ENCODE measurements at regions not wholly inside any gene's neighbourhood (a gene's known extent, or its start where the extent isn't known, plus 50 kb on each side); places are given as distances from the start of the nearest gene placed in this dataset.
"Not testable (repeated sequence)": the region's sequence is repeated elsewhere in the genome, so short reads cannot be mapped to it uniquely, and the experiment has no call there.

DNA sequence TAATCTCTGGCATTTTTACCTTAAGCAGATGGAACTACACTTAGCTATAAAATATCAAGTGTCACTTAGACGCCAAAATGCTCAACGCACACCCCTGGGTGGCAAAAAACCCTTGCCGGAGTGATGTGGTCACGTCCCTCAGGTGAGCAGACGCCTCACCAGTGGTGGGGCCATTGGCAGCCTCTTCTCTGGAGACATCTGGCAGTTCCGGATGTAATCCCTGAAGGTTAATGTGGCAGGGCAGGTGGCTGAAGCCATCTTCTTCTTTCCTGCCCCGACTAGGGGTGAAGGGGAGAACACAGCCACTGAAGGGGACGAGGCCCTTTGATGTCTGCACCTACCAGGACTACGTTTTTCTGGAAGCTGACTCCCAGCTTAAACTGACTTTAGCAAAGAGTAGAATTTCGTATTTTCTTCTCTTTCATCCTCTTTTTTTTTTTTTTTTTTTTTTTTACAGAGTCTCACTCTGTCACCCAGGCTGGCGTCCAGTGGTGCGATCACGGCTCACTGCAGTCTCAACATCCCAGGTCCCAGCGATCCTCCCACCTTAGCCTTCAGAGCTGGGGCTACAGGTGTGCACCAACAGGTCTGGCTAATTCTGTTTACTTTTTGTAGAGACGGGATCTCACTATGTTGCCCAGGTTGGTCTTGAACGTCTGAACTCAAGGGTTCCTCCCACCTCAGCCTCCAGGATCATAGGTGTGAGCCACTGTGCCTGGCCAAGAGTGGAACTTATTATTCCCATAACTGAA is 152.1 kb downstream of the TTLL2 start:
- no peak overlapping the region for H3K4me3 ChIP-seq (ENCODE audit: low read depth, low read length)
- no peak for DNase-seq (ENCODE audit: low read depth, low spot score)
- POLR2A ChIA-PET = no interaction called here
- CTCF ChIA-PET = no interaction called here
- TF ChIP-seq, protein P1, sequence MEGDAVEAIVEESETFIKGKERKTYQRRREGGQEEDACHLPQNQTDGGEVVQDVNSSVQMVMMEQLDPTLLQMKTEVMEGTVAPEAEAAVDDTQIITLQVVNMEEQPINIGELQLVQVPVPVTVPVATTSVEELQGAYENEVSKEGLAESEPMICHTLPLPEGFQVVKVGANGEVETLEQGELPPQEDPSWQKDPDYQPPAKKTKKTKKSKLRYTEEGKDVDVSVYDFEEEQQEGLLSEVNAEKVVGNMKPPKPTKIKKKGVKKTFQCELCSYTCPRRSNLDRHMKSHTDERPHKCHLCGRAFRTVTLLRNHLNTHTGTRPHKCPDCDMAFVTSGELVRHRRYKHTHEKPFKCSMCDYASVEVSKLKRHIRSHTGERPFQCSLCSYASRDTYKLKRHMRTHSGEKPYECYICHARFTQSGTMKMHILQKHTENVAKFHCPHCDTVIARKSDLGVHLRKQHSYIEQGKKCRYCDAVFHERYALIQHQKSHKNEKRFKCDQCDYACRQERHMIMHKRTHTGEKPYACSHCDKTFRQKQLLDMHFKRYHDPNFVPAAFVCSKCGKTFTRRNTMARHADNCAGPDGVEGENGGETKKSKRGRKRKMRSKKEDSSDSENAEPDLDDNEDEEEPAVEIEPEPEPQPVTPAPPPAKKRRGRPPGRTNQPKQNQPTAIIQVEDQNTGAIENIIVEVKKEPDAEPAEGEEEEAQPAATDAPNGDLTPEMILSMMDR (IDR thresholded peaks at IDR 0.05; ENCODE audit: insufficient read depth, low read length, missing control alignments) = no peak

DNA sequence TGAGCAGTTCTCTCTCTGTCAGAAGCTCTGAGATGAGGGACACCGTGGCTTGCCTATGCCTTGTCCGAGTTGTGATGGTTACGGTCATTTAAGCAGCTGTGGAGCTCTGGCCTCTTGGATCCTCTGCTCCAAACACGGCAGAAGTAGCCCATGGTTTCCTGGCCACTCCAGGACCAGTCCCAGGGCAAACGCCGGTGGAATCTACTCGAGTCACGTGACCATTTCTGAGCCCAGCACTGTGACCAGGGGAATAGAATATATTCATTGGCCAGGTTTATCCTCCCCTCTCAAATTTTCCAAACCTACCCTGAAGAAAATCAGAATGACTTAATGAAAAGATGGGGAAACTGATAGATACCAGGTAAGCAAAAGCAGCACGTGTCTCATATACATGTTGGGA is 152.8 kb downstream of the TTLL2 start:
- H3K4me3 ChIP-seq (ENCODE audit: low read depth, low read length) = no peak overlapping the region
- TF ChIP-seq, protein P1 (IDR thresholded peaks at IDR 0.05; ENCODE audit: insufficient read depth, low read length, missing control alignments) = no peak
- ChIA-PET POLR2A (no interaction called here), CTCF (no interaction called here)
- no peak for DNase-seq (ENCODE audit: low read depth, low spot score)

DNA sequence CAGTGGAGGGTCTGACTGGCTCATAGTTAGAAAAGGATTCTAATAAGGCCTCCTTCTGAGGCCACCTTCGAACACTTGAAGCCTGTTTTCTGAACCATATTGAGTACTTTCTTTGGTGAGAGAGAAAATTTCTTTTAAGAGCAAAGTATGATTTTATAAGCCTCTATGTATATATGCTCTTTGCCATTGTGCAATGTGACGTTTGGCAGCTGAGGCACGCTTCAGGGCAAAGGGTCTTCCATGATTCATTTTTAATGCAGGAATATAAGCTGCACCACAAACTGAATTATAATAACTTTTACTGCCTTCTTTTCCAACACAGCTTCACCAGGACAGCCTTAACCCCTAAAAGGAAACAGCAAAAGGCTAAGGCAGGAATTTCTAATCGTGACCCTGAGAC is 154.4 kb downstream of the TTLL2 start:
- no peak for DNase-seq (ENCODE audit: low read depth, low spot score)
- H3K4me3 ChIP-seq (ENCODE audit: low read depth, low read length) = no peak overlapping the region
- TF ChIP-seq, protein P1 (IDR thresholded peaks at IDR 0.05; ENCODE audit: insufficient read depth, low read length, missing control alignments) = no peak
- CTCF ChIA-PET = no interaction called here
- POLR2A ChIA-PET = no interaction called here

DNA sequence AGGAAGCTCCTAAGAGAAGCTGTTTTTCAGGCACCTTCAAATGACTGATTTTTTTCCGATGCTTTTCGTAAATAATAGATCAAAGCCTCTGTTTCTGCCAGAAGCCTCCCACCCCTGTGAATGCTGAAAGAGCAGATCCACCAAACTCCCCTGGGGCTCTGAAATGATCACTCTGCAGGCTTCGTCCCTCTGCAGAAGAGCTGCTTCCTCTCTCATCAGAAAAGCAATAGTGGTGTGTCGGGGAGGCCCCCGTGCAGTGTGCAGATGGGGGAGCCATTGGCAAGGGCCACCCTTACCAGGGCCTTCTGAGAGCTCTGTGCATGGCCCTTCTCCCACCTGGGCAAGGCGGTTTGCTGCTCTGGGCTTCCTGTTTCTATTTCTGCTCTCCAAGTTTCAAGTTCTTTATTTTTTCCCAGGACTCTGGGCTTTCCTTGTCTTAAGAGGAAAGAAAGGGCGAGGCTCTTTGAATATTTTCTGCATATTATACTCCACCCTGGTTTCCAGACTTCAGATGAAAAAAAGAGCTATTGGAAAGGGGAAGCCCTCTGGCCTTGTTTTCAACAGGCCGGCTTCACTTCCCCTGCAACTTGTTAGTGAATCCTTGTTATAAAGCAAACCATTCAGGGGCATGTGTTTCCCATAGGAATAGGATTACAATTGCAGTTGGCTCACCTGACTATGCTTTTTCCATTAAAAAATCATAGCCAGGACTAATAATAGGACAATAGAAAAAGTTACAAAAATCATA is 155.2 kb downstream of the TTLL2 start:
- TF ChIP-seq, protein P1 (IDR thresholded peaks at IDR 0.05; ENCODE audit: insufficient read depth, low read length, missing control alignments) = no peak
- ChIA-PET POLR2A (no interaction called here), CTCF (no interaction called here)
- no peak overlapping the region for H3K4me3 ChIP-seq (ENCODE audit: low read depth, low read length)
- no peak for DNase-seq (ENCODE audit: low read depth, low spot score)

DNA sequence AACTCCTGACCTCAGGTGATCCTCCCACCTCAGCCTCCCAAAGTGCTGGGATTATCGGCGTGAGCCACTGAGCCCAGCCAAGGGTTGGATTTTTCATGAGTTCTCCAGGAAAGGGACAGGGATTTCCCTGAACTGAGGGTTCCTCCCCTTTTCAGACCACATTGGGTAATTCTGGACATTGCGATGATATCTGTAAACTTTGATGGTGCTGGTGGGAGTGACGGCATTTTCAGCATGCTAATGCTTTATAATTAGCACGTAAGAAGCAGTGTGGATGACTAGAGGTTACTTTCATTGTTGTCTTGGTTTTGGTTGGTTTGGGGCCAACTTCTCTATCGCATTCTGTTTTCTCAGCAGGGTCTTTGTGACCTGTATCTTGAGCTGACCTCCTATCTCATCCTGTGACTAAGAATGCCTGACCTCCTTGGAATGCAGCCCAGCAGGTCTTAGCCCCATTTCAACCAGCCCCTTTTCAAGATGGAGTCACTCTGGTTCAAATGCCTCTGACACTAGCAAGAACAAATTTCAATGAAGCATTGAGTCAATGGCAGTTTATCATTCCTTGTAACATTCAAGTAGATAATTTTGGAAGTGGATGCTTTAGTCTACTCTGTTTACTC is 156.5 kb downstream of the TTLL2 start:
- no peak for DNase-seq (ENCODE audit: low read depth, low spot score)
- CTCF ChIA-PET = no interaction called here
- TF ChIP-seq, protein P1 (IDR thresholded peaks at IDR 0.05; ENCODE audit: insufficient read depth, low read length, missing control alignments) = no peak
- H3K4me3 ChIP-seq (ENCODE audit: low read depth, low read length) = no peak overlapping the region
- POLR2A ChIA-PET = no interaction called here

DNA sequence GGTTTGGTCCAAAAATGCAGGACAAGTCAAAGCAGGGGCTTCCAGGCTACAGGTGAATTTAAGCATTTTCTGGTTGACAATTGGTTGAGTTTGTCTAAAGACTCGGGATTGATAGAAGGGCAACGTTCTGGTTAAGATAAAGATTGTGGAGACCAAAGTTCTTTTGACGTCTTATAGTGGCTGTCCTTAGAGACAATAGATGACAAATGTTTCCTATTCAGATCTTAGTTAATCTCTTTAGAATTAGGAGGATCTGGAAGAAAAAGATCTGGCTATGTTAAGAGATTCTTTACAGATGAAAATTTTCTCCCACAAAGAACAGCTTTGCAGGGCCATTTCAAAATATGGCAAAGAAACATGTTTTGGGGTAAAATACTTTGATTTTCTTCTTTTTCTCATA is 157.9 kb downstream of the TTLL2 start:
- CTCF ChIA-PET; POLR2A ChIA-PET; DNase-seq (ENCODE audit: low read depth, low spot score); H3K4me3 ChIP-seq (ENCODE audit: low read depth, low read length): not testable (repeated sequence)

Data from AG04449 (cell line).